GM18951 (cell line): ENCODE measurements at regions not wholly inside any gene's neighbourhood (a gene's known extent, or its start where the extent isn't known, plus 50 kb on each side); places are given as distances from the start of the nearest gene placed in this dataset.

Experiments used
- POLR2A ChIP-seq: IDR thresholded peaks from 4 replicates; pipeline ENCODE4 v1.6.1; 2011; ENCODE audit warnings: mild to moderate bottlenecking; ENCODE audit not compliant: insufficient read length, insufficient read depth; ENCODE audit errors: extremely low read depth
- in situ Hi-C: fragments of 300-500 bp; cut with MboI; formaldehyde crosslinking; loops from one replicate; pipeline ENCODE4 v1.12.0; 2022; ENCODE audit warnings: low sequenced_read_pairs, mixed read lengths, inconsistent platforms; ENCODE audit not compliant: unreplicated experiment

- no peak for TF ChIP-seq POLR2A
- in situ Hi-C loops: no loop called here
These were observed 683.9 kb downstream of the BRD1 start for GRCh38 chr22:49143812-49144211.

GRCh38 chr22:49142891-49143290, 684.8 kb downstream of the BRD1 start:
- TF ChIP-seq POLR2A: no peak
- in situ Hi-C loops: no loop called here

- in situ Hi-C loops: no loop called here
- TF ChIP-seq POLR2A: no peak
These were observed 685.4 kb downstream of the BRD1 start for GRCh38 chr22:49142296-49142695.

- in situ Hi-C loops: no loop called here
- no peak for TF ChIP-seq POLR2A
These were observed 685.9 kb downstream of the BRD1 start for GRCh38 chr22:49141761-49142160.

- in situ Hi-C loops: no loop called here
These were observed 686.6 kb downstream of the BRD1 start for GRCh38 chr22:49140911-49141665.

GRCh38 chr22:49139492-49140151, 688.1 kb downstream of the BRD1 start:
- in situ Hi-C loops: no loop called here
- TF ChIP-seq POLR2A: no peak

More at GRCh38 chr22:49140911-49141665, 686.6 kb downstream of the BRD1 start:
- TF ChIP-seq POLR2A: no peak

- TF ChIP-seq POLR2A: no peak
- in situ Hi-C loops: no loop called here
These were observed 689.4 kb downstream of the BRD1 start for GRCh38 chr22:49138250-49138790.

- in situ Hi-C loops: no loop called here
- TF ChIP-seq POLR2A: no peak
These were observed 690.4 kb downstream of the BRD1 start for GRCh38 chr22:49137206-49137840.

- in situ Hi-C loops: no loop called here
- no peak for TF ChIP-seq POLR2A
These were observed 690.9 kb downstream of the BRD1 start for GRCh38 chr22:49136816-49137180.

GRCh38 chr22:49136041-49136815, 691.4 kb downstream of the BRD1 start:
- no peak for TF ChIP-seq POLR2A

GRCh38 chr22:49134076-49134475, 693.6 kb downstream of the BRD1 start:
- in situ Hi-C loops: no loop called here

More at GRCh38 chr22:49136041-49136815, 691.4 kb downstream of the BRD1 start:
- in situ Hi-C loops: no loop called here

GRCh38 chr22:49133541-49133940, 694.1 kb downstream of the BRD1 start:
- in situ Hi-C loops: no loop called here
- no peak for TF ChIP-seq POLR2A

More at GRCh38 chr22:49134076-49134475, 693.6 kb downstream of the BRD1 start:
- TF ChIP-seq POLR2A: no peak

- TF ChIP-seq POLR2A: no peak
- in situ Hi-C loops: no loop called here
These were observed 695.7 kb downstream of the BRD1 start for GRCh38 chr22:49132009-49132408.

- no peak for TF ChIP-seq POLR2A
- in situ Hi-C loops: no loop called here
These were observed 697.9 kb downstream of the BRD1 start for GRCh38 chr22:49129736-49130135.
